KG1 (cell line): ENCODE measurements at regions not wholly inside any gene's neighbourhood (a gene's known extent, or its start where the extent isn't known, plus 50 kb on each side); places are given as distances from the start of the nearest gene placed in this dataset.
"Not testable (repeated sequence)": the region's sequence is repeated elsewhere in the genome, so short reads cannot be mapped to it uniquely, and the experiment has no call there.

Source experiments
- DNase-seq: peaks from one replicate; lab custom pipeline; 2025; lab: John Stamatoyannopoulos, UW

DNA sequence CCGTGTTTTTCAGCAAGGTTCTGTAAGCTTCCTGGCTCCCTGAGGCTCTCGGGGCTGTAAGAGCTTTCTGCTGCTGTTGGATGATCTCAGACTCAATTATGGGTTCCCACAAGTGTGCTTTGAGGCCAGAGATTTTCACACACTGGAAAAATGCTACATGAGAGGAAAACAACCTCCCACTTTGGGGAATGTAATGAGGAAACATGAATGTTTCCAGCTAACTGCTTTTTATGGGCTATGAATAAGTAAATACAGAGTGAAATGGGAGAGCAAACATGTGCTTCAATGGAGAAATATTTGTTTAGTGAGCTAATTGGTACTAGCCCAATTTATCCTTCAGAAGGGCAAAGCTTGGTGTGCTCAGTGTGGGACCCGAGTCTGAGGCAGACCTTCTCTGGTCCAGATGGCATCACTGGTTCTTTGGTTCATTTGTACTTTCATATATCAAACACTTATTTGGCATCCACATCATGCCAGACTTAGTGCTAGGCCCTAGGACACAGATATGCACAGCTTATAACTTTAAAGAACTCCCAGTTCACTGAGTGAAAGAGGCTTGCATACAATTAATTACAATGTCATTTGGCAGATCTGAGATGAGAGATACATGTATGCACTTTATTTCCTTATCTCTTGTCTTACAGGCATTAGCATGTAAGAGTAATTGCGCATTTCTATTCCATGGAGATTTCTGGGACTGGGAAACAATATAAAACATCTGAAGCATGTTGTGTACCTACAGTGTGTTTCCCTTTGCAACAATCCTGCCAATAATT lies 248.8 kb downstream of the RDH14 start:
- no peak for DNase-seq

DNA sequence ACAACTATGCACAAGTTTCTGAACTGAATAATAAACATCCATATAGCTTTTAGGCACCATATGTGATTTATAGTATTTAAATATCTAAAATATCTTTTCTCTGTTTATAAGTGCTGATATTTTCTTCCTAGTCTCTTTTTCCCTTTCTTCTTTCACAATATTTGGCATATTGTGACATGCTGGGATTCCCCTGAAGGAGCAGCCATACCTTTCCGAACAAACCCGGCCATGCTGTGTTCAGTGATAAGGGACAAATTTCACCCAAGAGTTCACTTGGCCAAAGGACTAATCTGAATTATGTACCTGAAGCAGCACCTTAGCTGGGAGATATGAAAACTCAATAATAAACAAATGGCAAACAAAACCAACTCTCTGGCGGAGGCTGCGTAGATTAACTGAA lies 250.8 kb downstream of the RDH14 start:
- no peak for DNase-seq

DNA sequence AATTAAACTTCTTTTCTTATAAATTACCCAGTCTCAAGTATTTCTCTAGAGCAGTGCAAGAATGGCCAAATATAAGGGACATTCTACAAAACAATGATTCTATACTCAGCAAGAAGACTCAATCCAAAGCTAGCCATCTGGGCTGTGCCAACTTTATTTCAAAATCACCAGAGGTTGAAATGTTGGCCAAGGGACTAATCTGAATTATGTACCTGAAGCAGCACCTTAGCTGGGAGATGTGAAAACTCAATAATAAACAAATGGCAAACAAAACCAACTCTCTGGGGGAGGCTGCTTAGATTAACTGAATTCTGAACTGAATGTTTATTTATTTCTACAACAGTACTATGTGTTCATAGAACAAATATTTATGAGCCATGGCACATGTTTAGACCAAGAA lies 251.3 kb downstream of the RDH14 start:
- DNase-seq, result no peak

DNA sequence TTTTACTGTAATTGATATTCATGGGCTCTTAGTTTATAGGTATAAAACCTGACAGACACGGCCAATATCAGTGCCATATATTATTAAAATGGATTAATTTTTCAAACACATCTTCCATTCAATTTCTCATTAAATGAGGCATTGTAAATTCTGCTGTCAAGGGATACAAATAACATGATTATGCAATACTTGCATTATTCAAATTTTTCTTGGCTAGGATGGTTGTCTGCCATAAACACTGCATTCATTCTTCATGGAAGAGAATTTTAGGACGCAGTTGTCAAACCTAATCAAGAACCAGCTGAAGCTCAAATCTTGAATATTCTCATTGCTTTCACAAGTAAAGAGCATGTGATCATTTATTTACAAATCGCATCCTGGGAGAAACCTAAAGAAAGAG lies 255.6 kb downstream of the RDH14 start:
- no peak for DNase-seq

DNA sequence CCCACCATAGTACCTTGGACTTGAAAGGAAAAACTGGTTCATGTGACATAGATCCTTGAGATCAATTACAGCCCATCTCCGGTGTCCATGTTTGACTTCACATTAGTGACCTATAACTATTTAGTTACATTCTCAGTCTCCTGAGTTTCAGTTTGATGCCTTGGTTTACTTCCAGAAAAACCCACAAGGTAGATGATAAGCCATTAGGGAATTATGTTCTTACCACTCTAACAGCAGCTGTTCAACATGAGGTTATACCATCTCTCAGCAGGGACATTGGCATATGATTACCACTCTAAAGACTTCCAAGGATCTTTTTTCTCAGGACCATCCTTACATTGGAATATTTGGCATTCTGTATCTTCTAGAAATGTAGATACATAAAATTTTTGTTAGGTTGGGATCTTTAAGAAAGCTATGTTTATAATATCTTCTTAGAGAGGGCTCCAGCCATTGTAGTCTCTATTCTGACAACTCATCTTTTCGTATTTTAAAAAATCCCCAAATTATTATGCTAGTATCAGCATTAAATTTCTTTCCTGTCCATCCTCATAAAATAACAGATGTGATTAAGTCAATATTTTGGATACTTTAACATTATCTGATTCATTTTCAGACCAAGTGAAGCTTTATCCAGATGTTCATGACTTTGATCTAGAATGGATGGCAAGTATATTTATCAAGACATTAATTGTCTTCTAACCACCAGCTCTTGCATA lies 258.9 kb downstream of the RDH14 start:
- DNase-seq, result no peak

DNA sequence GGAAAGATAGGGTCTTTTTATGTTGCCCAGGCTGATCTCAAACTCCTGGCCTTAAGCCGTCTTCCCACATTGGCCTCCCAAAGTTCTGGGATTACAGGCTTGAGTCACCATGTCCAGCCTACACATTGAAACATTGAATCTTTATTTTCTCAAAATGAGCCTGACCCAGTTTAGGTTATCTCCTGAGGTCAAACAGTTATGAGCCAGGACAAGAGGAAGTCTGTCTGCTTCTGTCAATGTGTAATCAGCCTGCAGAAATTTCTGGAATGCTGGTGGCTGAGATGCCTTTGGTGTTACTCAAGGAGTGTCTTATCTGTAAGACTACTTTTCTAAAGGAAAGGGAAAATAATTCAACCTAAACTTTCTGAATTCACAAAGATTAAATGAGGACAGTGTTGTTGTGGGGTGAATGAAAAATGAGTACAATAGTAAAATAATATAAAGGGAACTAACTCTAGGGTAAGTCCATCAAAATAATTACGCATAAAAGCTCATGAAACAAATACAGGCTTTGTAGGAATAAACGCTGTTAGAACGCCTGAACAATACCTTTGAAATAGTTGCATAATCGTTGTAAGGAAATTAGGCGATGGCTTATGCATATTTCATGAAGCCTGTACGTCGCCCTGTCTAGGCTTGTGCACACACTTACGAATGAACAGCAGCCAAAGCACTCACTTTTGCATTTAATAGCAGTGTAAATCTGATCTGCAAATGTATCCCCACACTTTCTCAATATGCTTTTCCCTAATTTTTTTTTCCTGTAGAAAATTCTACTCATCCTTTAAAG lies 260.8 kb downstream of the RDH14 start:
- DNase-seq, result no peak

DNA sequence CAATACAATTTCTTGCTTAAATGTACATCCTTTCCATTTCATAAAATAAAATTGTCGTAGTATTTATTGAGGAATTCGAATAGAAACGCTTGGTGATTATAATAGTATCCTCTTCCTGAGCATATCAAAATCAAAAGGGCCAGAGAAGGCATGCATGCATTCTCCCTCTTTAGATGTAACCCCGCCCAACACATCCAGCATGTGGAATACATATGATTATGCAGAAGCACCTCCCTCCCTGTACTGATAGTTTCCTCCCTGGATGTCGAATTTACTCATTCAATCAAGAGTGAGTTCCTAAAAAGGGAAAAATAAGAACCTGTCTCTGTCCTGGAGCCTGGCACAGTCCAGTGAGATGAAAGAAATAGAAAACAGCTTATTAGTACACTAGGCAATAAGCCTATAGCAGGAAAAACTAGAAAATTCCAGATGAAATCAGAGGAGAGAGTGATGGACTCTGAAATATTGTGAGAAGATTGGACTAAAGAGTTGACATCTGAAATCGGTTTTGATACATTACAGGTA lies 262.9 kb downstream of the RDH14 start:
- DNase-seq, result no peak

DNA sequence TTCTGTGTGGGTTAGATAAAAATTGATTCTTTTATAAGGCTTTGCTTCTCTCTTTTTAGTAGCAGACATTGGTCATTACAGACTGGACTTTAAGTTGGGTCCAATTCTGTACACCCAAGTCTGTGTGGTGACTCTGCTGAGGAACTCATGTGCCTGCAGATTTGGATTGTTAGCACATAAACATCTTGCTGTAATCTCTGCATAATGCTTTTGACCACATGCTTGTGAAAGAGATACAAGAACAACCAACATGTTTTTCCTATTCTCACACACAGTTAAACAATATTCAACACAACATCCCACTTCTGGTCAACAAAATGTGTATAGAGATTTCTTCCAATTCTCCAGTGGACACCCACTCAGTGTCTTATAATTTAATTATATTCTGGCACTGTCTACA lies 270.1 kb downstream of the RDH14 start:
- DNase-seq, result no peak

DNA sequence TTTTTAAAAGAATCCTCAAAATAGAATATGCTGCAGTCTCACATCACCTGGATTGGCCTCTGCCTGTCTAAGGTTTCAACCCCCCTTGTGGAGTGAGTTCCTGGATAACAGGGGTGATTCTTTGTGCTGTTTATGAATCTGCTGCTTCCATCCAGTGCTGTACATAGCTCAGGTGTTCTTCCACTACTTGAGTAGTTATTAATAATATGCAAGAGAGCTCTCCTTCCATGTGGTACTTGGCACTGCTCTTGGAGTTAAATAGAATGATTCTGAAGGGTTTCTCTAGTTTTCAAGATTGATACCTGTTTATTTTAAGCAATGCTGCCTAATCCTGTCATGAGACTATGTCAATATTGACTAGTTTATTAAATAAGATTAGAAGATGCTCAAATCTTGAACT lies 273.6 kb downstream of the RDH14 start:
- no peak for DNase-seq

DNA sequence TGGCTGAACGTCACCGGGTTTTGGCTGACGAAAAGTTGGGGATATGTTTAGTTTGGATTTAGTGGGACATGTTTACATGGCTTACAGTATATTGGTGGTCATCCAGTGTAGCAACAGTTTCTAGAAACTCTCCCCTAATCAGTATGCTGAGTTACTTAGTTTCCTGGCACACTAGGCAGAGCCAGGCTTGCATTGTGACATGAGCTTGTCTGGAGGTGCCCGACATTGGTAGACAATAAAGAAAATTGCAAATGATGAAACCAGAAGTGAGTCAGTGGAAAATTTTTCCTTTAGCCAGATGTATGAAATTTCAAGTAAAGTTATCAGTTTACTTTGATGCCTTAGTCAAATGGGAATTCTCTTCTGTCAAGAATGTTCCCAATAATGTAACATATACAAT lies 276.1 kb downstream of the RDH14 start:
- DNase-seq, result no peak

DNA sequence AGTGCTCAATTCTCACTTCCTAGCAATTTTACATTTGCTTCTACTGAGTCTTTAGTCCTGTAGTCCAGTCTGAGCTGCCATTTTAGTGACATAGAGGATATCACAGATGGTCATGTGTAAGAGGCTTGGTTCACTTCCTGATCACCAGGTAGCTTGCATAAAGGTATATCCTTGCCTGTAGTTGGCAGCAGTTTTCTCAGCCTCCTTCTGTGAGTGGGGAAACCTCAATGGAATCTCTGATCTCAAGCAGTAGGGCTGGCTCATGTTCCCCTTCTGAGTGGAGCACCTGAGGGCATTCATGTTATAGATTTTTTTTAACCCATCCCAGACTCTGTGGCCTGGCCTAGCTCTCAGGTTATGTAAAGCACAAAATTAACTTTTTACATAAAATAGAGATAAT lies 278.4 kb downstream of the RDH14 start:
- DNase-seq, result no peak

DNA sequence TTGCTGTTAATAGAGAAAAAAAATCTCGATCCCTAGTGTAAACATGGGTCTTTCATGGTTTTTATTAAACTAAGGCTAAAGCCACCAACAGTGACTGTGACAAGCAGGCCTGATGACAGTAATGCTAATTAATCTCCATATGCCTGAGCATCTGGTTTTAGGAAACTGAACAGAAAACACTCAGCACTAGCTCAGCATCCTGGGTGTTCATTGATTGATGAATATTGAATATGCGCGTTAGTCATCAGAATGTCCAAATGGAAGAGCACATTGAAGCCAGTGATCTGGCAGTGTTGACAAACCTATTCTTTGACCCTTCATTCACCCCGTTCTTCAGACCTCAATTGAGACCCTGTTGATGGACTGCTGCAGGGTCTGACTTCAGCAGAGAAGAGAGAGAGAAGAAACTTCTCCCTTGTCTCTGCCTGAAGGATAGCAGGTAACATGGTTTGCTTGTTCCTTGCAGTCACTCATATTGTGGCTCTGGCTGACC lies 283.8 kb downstream of the RDH14 start:
- no peak for DNase-seq

DNA sequence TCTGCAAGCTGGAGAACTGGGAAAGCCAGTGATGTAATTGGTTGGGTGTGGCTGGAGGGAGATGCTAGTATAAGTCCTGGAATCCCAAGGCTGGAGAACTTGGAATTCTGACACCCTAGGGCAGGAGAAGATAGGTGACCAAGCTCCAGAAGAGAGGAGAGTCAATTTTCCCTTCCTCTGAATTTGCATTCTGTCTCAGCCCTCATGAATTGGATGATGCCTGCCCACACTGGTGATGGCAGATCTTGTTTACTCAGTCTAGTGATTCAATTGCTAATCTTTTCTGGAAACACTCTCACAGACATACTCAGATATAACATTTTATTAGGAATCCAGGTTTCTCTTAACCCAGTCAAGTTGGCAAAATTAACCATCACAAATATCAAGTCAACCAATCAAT lies 287.2 kb downstream of the RDH14 start:
- DNase-seq, result no peak

DNA sequence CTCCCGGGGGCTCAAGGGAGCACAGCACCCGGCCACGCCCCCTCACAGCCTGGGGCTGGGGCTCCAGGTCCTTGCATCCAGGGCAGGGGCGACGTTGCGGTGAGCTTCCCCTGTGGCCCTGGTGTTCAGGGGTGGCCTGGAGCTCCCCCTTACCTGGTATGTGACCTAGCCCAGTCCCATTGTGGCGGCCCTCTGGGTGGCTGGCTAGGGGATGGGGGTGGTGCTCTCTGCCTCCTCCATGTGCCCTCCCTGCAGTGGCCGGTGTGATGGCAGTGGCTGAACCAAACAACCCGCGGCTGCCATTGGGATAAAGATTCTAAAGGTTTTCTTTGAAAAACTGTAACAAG lies 288.3 kb downstream of the RDH14 start:
- no peak for DNase-seq

DNA sequence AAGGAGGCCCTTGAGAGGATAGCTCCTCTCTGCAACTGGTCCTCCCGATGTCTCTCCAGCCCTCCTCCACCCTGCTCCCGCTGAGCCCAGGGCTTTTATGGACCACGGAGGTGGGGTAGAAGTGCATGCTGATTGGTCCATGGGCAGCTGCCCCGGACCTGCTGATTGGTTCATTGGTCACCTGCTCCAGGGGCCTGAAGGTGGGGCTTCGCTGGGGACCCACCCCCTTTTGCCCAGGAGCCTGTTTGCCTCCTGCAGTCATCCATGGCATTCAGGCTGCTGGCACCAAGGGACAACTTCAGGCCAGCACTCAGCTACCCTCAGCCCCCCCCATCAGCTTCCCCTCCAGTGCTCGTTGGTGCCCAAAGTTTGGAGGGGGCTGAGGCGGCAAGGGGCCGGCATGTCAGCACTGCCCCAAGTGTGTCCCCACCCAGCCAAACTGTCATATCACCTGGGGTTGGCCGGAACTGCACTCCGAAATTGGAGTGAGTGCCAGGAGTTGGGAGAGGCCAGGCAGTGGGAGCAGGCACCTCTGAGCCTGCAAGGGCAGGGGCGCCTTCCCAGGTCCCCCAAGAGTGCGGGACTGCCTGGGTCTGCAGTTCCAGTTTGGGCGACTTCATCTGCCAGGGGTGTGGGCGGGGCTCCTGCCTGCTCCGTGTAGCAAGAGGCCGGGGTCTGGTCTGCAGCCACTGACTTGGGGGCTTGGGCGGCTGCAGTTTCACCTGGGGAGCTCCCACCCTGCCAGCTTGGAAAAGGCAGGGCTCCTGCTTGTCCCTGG lies 288.9 kb downstream of the RDH14 start:
- no peak for DNase-seq

DNA sequence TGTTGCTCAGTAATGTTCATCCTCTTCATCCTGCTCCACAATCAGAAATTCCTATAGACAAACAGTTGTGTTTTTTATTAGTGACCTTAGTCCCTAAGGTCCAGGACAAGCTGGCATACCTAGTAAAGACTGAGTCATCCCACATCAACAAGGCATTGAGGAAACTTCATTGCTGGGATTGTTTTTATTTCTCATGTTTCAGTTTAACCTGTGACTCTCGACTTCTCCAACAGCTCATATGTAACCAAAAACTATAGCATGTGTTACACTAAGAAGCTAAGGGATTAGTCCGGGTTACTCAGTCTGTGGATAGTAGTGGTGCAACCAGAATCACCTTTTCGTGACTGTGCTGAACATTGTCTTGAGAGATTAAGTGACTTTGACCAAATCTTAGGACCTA lies 292.1 kb downstream of the RDH14 start:
- DNase-seq, result no peak

DNA sequence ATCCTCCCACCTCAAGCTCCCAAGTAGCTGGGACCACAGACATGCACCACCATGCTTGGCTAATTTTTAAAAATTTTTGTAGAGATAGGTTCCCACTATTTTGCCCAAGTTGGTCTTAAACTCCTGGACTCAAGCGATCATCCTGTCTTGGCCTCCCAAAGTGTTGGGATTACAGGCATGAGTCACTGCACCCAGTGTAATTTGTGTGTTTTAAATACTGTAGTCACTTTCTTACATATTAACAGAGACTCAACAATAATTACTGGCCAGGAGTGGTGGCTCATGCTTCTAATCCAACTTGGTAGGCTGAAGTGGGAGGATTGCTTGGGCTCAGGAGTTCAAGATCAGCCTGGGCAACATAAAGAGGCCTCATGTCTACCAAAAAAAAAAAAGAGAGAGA lies 293.0 kb downstream of the RDH14 start:
- DNase-seq, result no peak

DNA sequence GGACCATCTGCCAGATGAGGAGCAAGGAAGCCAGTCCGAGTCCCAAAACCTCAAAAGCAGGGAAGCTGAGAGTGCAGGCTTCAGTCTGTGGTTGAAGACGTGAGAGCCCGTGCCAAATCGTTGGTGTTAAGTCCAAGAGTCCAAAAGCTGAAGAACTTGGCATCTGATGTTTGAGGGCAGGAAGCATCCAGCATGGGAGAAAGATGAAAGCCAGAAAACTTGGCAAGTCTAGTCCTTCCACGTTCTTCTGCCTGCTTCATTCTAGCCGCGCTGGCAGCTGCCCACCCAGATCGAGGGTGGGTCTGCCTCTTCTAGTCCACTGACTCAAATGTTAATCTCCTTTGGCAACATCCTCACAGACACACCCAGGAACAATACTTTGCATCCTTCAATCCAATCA lies 293.8 kb downstream of the RDH14 start:
- DNase-seq, result not testable (repeated sequence)

DNA sequence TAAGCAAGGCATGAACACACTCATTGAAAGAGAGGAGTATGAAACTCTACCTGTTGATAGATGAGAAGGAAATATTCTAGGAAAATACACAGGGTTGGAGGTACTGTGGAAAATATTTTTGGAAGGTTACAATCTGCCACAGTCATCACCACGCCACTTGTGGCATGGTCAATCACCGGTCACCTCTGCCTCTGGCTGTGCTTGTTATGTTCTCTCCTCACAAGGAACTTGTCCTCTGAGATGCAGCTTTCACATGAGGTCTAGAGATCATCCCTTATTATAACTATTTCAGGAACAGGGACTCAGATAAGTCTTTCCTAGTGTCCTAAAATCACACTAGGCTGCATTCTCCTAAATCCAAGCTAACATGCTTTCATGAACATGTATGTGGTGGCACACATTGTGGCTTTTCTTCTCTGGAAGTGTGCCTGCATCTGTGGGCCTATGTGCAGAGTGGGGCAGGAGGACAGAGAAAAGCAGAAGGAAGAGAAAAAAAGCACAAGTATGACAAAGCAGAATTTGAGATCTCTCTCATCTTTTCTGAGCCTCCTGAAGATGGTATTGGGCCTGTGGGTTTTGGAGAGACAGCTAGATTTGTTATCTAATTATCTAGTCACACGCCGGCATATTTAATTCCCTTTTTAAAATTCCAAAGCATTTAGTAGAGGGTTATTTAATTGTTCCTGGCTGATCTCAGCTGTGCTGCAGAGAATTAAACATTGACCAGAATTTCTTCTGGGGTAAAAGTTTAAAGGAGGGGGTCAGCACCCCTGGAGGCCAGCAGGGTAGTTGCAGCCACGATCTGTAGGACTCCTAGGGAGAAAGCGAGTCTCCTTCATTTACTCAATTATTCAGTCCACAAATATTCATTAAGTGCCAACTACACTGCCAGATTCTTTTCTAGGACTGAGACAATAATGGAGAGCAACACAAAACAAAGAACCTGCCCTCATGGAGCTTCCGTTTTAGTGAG lies 294.6 kb downstream of the RDH14 start:
- no peak for DNase-seq

DNA sequence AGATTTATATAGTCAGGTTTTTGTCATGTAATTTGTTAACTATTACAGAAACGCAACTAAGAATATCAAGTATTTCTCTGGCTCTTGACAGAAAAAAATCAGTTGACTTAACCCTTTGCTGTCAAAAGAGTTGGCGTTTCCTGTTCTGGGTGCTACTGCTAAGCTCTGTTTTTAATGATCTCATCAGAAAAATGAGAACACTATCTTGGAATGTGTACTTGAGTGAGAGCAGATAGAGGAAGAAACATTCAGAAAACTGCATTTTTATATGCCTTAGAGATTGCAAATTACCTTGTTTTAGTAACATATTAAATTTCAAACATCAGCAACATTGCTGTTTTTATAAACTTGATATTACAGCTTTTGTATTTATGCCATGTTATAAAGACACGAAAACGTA lies 297.9 kb downstream of the RDH14 start:
- no peak for DNase-seq
